Stimulated activated CD4-positive, alpha-beta T cell treated with anti-CD3 and anti-CD28 coated beads, Interleukin-4, amount 100 ng/mL, for 24 hours (primary cell): ENCODE measurements at regions not wholly inside any gene's neighbourhood (a gene's known extent, or its start where the extent isn't known, plus 50 kb on each side); places are given as distances from the start of the nearest gene placed in this dataset.
"Not testable (repeated sequence)": the region's sequence is repeated elsewhere in the genome, so short reads cannot be mapped to it uniquely, and the experiment has no call there.

Source experiments
- DNase-seq: peaks from one replicate; pipeline ENCODE4 v3.0.0-alpha.2; 2020

DNA sequence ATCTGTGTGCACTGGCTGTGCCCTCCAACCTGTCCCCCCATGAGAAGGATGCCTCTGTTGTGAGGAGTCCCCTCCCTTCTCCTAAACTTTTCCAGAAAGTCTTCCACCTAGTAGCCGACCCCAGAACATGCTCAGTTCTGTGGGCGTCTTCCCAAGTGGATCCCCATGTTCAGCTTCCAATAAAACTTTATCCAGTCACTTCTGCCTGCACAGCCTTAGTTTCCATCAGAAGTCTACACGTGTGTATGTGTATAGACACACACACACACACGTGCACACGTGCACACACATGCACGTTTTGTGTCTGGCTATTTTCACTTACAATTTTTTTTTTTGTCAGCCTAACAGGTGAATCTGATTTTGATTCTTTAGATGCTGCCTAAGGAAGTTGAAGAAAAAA is 115.1 kb downstream of the RTP5 start:
- no peak for DNase-seq

DNA sequence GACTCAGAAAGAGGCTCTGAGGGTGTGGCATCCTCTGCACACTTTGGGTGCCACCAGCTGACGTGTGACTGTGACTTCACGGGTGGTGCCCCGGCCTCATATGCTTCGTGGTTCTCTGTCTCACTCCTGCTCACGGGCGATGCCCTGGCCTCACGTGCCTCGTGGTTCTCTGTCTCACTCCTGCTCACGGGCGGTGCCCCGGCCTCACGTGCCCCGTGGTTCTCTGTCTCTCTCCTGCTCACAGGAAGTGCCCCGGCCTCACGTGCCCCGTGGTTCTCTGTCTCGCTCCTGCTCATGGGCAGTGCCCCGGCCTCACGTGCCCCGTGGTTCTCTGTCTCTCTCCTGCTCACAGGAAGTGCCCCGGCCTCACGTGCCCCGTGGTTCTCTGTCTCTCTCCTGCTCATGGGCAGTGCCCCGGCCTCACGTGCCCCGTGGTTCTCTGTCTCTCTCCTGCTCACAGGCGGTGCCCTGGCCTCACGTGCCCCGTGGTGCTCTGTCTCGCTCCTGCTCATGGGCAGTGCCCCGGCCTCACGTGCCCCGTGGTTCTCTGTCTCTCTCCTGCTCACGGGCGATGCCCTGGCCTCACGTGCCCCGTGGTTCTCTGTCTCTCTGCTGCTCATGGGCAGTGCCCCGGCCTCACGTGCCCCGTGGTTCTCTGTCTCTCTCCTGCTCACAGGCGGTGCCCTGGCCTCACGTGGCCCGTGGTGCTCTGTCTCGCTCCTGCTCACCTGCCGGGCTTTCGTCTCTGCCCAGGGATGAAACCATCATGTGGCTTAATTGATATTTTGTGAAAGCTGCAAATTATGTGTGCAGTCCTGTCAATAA is 115.8 kb downstream of the RTP5 start:
- DNase-seq = peak; percentile 36

DNA sequence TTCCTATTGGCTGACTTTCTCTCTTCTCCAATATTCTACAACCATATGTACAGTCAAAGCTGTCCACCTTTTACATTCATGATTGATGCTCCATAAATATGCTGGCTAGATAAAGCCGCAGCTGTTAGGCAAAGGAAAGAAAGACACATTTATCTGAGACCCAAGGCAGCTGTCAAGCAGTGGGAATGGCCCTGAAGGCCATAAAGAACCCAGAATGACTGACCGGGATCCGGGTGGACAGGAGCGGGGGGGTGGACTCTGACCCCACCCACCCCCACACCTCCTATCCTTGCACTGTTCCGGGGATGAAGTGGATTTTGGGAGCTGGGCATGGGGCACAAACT is 116.4 kb downstream of the RTP5 start:
- no peak for DNase-seq

DNA sequence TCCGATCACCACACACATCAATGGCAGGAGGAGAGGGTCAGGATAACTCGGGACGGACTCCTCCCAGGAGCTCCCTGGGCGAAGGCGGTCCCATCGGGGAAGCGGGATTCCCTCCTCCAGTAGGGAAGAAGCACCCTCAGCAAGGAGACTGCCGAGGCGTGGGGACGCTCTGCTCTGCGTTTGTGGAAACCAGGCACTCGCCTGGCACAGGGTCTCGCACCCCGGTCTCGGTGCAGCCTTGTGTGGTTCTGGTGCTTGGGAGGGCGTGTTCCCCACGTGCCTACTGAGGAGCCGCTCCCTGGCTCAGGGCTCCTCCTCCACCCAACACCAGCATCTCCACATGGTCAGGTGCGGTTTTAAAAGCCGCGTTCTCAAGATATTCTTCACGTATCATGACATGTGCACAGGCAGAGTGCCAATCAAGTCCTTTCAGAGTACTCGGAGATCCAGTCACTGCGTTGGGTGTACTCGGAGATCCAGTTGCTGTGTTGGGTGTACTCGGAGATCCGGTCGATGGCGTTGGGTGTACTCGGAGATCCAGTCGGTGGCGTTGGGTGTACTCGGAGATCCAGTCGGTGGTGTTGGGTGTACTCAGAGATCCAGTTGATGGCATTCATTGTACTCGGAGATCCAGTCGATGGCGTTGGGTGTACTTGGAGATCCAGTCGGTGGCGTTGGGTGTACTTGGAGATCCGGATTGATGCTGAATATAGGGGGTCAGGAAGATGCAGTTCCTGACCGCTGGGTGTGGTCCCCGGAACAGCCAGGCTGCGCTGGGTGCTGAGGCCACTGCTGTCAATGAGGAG is 117.5 kb downstream of the RTP5 start:
- DNase-seq = no peak

DNA sequence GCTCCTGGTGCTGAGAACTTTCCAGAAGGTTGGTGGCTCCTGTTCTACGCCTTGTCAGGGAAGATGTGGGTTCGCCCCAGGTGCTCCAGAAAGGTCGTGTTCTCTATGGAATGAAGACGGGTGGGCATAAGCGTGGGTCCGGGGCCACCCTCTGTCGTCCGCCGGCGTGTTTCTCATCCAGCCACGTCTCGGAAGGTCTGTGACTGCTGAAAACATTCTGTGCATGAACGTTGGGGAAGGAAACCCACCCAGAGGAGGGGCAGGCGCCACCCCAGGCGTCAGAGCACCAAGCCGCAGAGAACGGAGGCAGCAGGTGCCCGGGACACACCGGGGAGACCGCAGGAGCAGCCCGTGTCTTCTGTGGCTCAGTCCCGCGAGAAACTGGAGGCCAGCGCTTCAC is 118.2 kb downstream of the RTP5 start:
- no peak for DNase-seq

DNA sequence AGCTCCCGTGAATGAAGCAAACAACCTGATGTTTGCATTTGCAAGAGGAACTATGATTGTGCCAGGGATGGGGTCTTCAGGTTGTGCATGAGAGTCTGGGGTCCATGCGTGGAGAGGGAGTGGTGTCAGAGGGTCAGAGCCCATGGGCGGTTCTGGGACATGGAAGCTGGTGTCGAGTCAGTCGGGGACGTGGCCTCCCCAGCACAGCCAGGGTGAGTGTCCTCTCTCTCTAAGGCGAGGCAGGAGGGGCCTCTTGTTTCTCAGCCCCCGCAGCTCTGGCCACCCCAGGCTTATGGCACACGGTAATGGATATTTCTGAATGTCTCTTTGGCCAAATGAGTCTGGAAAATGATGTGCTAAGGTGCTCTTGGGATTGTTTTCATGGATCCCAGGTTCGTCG is 118.6 kb downstream of the RTP5 start:
- DNase-seq = no peak

DNA sequence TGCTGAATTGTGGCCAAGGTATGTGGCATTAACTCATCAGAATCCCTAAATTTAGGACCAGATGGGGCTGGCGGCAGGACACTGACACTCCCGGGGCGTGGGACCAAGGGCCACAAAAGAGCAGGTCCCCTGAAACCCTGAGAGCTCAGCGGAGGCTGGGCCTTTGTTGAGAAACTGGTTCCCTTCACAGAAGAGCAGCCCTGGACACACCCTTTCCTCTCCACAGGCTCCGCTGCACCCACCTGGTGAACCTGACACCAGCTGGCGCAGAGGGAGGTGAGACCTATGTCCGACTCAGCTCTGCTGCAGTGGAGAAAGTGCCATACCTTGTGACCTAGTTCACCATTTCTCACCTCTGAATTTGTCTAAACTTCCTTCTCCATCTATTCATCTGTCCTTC is 119.5 kb downstream of the RTP5 start:
- no peak for DNase-seq

DNA sequence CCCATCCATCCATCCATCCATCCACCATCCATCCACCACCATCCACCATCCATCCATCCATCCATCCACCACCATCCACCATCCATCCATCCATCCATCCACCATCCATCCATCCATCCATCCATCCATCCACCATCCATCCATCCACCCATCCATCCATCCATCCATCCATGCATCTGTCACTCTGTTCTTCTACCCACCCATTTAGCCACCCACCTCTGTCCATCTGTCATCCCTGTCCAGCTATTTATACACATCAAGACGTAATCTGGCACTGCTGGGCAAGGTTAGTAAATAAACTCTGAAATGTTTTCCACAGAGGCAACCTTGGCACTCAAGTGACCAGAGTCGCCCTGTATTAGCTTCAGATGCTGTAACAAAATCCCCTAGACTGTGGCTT is 120.9 kb downstream of the RTP5 start:
- DNase-seq = no peak

DNA sequence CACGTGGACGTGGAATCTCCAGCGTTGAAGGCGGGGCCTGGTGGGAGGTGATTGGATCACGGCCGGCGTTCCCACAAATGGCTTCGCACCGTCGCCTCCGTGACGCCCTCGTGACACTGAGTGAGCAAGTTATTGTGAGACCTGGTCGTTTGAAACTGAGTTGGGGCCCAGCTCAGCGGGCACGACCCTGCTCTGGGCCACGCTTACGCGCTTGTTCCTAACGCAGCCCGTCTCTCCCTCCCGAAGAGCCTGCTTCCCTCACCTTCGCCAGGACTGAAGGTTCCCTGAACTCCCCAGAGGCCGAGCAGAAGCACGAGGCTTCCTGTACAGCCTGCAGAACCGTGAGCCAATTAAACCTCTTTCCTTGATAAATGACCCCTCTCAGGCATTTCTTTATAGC is 121.8 kb downstream of the RTP5 start:
- no peak for DNase-seq

DNA sequence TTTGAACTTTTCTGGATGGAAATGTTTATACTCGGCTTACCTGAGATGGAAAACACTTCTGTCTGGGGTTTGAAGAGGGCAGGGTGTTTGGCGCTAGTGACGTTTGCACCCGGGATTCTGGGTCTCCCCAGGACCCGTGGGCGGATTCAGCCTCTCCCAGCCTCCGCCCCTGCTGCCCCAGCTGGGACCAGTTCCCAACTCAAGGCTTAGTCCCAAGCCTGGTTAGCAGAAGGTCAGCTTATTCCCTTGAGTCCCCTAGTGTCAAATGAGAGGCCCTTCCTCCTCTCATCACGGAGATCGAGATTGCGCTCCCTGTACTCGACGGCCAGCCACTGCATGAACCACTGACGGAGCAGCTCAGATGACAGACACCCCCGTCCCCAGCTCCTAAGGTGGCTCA is 123.2 kb downstream of the RTP5 start:
- no peak for DNase-seq

DNA sequence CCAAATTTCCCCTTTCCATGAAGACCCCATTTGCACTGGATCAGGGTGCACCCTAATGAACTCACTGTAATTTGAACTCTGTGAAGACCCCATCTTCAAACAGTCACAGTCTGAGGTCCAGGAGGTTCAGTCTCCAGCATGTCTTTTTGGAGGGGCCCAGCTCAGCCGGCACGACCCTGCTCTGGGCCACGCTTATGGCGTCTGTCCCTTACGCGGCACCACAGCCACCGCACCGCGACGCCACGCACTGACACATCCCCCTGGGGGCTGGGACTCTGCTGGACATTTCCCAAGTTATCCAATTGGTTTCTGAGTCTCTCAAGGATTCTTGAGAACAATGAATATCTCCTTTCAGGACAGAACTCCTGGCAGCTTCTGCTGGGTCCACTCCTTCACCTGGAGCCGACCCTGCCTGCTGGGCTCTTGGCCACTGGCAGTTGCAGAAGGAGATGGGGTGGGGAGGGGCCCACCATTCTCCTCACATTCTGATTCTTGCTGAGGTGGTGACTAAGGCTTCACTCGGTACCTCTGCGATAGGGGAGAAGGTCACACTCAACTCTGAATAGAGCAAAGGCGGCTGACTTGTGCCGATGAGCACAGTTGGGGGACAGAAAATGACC is 124.0 kb downstream of the RTP5 start:
- DNase-seq = no peak

DNA sequence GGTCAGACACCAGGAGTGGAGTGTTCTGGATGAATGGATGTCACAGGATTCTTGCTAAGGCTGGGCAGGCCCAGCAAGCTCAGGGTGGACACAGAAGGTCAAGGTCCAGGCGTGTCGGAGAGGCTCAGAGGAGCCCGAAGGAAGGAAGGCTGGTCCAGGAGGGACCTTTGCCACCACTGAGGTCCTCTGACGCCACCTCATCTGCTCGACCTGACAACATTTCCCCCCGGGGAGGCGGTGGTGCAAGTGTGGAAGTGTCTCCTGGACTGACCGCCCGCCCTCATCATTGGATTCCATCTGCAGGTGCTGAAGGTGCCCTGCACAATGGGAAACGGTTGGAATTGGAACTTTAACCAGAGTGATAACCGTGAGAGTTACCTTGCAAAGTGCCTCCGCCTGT is 124.6 kb downstream of the RTP5 start:
- no peak for DNase-seq

DNA sequence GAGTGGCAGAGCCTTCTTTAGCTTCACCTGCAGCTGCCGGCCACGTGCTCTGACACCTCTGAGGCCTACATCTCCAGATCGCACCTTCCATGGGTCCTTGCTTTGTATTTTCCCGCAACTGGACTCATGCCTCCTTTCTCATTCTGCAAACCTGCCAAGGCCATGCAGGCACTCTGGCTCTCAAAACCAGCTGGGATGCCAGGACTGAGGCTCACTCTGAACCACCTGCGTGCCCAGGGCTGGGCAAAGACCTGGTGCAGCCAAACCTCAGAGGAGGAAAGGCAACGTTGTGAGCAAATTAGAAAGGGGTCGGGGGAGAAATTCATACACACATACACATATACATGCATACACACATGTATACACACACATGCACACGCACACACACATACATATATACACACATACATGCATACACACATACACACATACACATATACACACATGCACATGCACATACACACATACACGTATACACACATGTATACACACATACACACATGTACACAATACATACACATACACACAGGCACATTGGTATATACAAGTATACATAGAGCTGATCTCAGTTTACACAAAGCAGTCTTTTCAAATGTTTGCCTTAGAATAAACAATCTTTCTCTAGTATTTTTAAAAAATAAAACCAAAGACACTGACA is 125.2 kb downstream of the RTP5 start:
- no peak for DNase-seq

DNA sequence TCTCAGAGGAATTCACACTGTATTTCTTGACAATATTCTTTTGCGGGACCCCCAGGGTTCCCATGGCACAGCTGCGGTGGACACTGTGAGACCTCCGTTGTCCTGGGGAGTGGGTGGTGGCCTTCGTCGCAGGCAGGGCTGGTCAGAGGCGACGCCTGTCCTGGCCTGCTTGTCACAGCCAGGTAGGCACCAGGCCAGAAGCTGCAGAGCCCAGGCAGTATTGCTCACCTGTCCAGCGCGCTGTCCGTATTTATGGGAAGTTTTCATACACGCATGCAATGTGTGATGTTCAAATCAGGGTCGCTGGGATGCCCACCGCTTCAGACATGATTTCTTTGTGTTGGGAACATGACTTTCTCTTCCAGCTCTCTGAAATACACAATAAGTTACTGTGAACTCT is 126.6 kb downstream of the RTP5 start:
- DNase-seq = no peak

DNA sequence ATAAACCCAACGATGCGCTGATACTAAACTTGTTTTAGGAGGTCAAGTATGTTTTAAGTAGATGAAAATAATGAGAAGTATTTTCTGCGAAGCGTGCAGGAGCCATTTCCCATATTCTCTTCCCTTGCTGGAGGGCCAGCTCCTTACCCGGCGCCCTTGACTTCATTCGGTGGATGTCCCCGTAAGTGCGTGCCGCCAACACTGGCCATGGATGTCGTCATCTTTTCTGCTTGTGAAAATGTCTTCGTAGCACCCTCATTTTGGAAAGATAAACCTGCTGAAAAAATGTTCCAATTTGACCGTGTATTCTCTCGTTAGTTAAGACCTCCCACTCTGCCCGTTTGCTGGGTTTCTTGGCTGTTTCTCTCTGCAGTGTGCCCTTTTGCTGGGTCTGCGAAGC is 127.5 kb downstream of the RTP5 start:
- no peak for DNase-seq

DNA sequence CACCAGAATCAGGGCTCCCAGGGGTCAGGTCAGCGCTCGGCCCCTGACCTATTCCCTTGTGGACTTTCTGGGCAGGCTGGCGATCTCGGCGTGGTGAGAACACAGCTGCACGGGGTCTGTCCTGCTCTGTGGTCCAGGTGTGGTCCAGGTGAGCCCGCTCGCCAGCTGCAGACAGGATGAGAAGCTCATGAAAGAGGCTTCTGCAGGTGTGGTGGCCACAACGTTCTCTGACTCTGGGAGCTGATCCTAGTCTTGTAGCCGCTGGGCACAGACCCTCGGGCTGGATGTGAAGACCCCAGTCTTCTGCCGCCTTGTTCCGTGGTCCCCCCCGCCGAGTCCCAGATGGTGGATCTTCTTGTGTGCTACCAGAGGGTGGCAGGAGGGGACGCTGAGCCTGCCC is 129.7 kb downstream of the RTP5 start:
- DNase-seq = no peak

DNA sequence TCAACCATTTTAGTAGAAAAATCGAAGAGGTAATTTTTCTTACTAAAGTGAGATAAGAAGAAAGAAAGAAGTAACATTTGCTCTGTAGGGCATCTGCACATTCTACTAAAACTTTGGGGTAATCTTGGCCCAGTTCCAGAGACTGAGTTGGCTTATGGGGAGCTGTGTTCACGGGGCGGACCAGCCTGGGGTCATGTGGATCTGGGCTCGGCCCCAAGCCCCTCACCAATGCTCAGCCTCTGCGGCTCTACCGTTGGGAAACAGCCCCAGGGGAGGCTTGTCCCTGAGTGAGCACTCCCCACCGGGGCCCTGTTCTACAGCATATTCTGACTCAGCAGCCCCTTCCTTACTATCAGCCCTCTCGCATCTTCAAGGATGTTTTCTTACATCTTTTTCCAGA is 132.3 kb downstream of the RTP5 start:
- no peak for DNase-seq

DNA sequence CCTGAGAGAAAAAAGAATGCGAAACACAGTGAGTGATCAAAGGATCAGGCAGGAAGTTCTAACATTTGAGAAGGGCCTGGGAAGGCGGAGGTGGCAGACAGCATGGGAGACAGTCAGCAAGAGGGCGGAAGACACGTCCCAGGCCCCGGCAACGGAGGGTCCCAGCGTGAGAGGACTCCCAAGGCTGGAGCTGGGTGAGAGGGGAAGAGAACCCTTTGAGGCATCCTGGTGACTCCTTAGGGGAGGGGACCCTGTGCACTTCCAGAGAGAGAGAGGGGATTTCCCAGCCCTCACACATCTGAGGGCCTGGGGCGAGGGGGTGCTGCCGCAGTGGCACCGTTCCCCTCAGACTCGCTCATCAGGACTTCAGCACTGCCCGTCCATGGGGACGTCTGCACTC is 133.4 kb downstream of the RTP5 start:
- no peak for DNase-seq

DNA sequence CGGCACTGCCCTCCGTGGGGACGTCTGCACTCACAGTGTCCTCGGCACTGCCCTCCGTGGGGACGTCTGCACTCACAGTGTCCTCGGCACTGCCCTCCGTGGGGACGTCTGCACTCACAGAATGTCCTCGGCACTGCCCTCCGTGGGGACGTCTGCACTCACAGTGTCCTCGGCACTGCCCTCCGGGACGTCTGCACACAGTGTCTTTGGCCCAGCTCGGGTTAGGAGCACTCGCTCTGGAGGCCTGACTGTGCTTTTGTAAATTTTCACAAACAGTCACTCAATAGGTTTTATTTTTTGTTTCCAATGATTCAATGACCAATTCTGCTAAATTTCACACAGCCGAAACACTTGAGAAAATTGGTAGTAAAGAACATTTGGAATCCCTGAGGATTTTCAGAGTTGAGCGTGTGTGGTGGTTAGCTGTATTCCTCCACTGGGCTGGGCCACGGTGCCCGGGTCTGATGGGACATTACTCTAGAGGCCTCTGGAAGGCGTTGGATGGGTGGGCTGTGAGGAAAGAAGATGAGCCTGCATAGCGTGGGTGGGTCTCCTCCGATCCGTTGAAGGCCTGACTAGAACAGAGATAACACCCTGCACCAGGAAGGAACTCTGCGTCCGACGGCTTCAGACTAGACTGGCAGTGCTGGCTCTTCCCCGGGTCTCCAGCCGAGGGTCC is 134.8 kb downstream of the RTP5 start:
- DNase-seq = no peak

DNA sequence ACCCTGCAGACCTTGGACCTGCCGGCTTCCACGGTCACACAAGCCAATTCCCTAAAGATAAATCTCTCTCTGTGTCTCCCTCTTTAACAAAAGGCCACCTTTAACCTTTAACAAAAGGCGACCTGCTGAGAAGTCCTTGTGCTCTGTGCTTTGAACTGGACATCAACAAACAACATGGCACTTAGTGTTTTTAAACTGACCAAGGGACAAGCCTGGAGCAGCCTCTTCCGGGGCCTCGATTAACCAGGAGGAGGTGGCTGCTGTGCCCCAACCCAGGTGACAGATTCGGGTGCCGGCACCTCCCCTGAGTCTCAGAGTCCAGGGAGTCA is 135.3 kb downstream of the RTP5 start:
- no peak for DNase-seq

DNA sequence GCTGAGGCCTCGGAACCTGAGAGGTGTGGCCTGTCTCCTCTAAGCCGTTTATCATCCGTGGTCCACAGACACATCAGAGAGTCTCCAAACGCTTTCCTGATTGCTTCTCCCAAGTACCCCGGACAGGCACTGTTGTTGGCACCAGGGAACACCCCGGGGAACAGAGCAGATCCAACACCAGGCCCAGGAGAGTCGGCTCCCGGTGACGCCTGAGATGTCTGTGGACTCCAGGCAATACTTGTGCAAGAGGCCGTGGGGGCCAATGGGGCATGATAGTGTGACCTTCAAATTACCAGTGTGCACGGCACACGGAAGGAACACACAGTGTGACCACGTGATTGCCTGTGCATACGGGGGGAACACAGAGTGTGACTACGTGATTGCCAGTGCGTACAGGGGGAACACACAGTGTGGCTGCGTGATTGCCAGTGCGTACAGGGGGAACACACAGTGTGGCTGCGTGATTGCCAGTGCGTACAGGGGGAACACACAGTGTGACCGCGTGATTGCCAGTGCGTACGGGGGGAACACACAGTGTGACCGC is 136.6 kb downstream of the RTP5 start:
- not testable (repeated sequence) for DNase-seq

DNA sequence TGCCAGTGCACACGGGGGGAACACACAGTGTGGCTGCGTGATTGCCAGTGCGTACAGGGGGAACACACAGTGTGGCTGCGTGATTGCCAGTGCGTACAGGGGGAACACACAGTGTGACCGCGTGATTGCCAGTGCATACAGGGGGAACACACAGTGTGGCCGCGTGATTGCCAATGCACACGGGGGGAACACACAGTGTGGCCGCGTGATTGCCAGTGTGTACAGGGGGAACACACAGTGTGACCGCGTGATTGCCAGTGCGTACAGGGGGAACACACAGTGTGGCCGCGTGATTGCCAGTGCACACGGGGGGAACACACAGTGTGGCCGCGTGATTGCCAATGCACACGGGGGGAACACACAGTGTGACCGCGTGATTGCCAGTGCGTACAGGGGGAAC is 139.4 kb downstream of the RTP5 start:
- DNase-seq = not testable (repeated sequence)

DNA sequence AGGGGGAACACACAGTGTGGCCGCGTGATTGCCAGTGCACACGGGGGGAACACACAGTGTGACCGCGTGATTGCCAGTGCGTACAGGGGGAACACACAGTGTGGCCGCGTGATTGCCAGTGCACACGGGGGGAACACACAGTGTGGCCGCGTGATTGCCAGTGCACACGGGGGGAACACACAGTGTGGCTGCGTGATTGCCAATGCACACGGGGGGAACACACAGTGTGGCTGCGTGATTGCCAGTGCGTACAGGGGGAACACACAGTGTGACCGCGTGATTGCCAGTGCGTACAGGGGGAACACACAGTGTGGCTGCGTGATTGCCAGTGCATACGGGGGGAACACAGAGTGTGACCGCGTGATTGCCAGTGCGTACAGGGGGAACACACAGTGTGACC is 140.3 kb downstream of the RTP5 start:
- DNase-seq = not testable (repeated sequence)
